Neutrophil (primary cell): ENCODE measurements at regions not wholly inside any gene's neighbourhood (a gene's known extent, or its start where the extent isn't known, plus 50 kb on each side); places are given as distances from the start of the nearest gene placed in this dataset.

ENCODE experiments used
- H3K27ac ChIP-seq: fragments of 200-600 bp; sonication (generic); 2 replicates; pipeline ENCODE4 v1.5.1; 2016; ENCODE audit warnings: mild to moderate bottlenecking, moderate library complexity
- H3K27me3 ChIP-seq: fragments of 200-600 bp; sonication (generic); 2 replicates; pipeline ENCODE4 v1.6.0; 2016; ENCODE audit warnings: mild to moderate bottlenecking
- H3K36me3 ChIP-seq: fragments of 200-600 bp; sonication (generic); 2 replicates; pipeline ENCODE4 v1.5.1; 2017
- H3K4me1 ChIP-seq, 2 experiments: fragments of 200-600 bp in 1 of 2; sonication (generic) in 1 of 2; 1 replicate in 1 of 2; 2 replicates in 1 of 2; pipeline versions ENCODE4 v1.5.1 to v1.6.1; 2013 to 2016; ENCODE audit warnings: low read depth in 1 of 2, low read length in 1 of 2, mild to moderate bottlenecking in 1 of 2, moderate library complexity in 1 of 2; ENCODE audit not compliant: control insufficient read depth in 1 of 2, insufficient read depth in 1 of 2
- H3K4me3 ChIP-seq, 2 experiments: fragments of 200-600 bp in 1 of 2; sonication (generic) in 1 of 2; 1 replicate in 1 of 2; 2 replicates in 1 of 2; pipeline ENCODE4 v1.5.1; 2013 to 2016; ENCODE audit warnings: low read depth in 1 of 2, low read length in 1 of 2, mild to moderate bottlenecking in 1 of 2, moderate library complexity in 1 of 2
- H3K9me3 ChIP-seq: fragments of 200-600 bp; sonication (generic); 2 replicates; pipeline ENCODE4 v1.5.1; 2016
- TF ChIP-seq, protein P1 (sequence below): fragments of 200-600 bp; sonication (generic); IDR thresholded peaks from 2 replicates; pipeline ENCODE4 v1.5.1; 2016; ENCODE audit warnings: antibody characterized with exemption

DNA sequence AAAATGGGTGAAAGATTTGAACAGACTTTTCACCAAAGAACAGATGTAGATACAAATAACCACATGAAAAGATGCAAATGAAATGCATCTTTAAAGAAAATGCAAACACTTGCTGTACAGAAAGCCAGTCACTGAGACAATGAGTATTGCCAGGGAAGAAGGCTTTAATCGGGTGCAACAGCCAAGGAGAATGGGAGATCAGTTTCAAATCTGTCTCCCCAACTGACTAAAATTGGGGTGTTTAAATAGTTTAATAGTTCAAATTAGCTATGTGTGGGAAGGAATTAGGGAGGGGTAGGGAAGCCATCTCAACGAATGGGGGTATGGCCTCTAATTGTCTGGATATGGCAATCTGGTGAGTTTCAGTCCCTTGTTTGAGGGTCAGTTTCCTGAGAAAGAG lies 295.4 kb downstream of the PTTG2 start:
- Histone ChIP-seq H3K4me1 (no peaks in the 10 kb centered on the region), H3K27me3 (no peaks in the 10 kb centered on the region), H3K9me3 (peaks cover 5% of the 10 kb centered on the region), H3K27ac (no peak overlapping the region), H3K4me3 (no peak overlapping the region), H3K36me3 (no peaks in the 10 kb centered on the region)
- TF ChIP-seq, protein P1, sequence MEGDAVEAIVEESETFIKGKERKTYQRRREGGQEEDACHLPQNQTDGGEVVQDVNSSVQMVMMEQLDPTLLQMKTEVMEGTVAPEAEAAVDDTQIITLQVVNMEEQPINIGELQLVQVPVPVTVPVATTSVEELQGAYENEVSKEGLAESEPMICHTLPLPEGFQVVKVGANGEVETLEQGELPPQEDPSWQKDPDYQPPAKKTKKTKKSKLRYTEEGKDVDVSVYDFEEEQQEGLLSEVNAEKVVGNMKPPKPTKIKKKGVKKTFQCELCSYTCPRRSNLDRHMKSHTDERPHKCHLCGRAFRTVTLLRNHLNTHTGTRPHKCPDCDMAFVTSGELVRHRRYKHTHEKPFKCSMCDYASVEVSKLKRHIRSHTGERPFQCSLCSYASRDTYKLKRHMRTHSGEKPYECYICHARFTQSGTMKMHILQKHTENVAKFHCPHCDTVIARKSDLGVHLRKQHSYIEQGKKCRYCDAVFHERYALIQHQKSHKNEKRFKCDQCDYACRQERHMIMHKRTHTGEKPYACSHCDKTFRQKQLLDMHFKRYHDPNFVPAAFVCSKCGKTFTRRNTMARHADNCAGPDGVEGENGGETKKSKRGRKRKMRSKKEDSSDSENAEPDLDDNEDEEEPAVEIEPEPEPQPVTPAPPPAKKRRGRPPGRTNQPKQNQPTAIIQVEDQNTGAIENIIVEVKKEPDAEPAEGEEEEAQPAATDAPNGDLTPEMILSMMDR, result no peak

DNA sequence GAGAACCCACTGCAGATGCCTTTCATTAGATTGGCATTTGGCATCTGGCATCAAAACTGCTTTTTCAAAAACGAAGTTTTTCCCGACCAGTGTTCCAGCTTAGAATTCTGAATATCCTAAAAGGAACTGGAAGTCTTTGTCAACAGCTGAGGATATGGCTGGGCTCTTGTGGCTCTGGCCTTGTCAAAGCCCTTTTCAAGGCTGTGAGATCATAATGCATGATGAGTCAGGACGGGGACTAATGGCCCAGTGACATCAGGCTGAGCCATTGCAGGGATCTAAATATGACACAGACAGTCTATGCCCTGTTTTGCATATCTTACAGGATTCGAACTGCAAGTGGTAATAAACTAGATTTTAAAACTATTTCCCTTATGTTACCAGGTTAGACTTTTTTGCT lies 306.4 kb downstream of the PTTG2 start:
- Histone ChIP-seq H3K9me3 (no peaks in the 10 kb centered on the region), H3K36me3 (no peaks in the 10 kb centered on the region), H3K4me3 (no peak overlapping the region), H3K4me1 (no peaks in the 10 kb centered on the region), H3K27me3 (no peaks in the 10 kb centered on the region), H3K27ac (no peak overlapping the region)
- TF ChIP-seq, protein P1, result no peak

DNA sequence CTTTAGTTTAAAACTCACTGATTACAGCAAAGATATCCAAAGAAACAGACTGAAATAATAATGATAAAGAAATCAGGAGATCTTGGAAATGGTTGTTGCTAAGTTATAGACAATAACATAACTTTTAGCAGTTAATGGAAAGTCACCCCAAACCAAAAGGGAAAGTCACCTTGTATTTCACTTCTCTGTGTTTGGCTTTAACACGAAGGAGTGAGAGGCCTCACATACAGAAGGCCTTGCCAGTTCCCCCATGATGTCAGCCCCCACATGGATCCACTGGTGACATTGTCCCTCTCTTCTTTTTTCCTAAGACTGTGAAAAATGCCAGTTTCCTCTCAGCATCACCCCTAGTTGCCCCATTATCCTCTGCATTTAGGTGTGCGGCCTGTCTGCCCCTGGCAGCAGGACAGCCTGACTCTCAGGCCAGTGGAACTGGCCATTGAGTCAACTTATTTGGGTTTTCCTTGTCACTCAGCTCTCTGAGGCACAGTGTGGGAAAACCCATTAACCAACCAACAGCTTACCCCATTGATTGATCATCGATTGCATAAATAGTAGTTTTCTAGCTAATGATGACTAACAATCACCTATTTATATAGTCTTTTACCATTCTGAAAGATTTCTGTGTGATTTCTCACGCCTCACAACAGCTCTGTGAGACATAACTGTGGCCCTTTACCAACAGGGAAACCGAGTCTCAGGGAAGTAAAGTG lies 308.1 kb downstream of the PTTG2 start:
- no peaks in the 10 kb centered on the region for H3K4me1 ChIP-seq
- H3K27me3 ChIP-seq, result no peaks in the 10 kb centered on the region
- H3K36me3 ChIP-seq, result no peaks in the 10 kb centered on the region
- TF ChIP-seq, protein P1, result no peak
- H3K27ac ChIP-seq, result no peak overlapping the region
- no peak overlapping the region for H3K4me3 ChIP-seq
- H3K9me3 ChIP-seq, result no peaks in the 10 kb centered on the region

DNA sequence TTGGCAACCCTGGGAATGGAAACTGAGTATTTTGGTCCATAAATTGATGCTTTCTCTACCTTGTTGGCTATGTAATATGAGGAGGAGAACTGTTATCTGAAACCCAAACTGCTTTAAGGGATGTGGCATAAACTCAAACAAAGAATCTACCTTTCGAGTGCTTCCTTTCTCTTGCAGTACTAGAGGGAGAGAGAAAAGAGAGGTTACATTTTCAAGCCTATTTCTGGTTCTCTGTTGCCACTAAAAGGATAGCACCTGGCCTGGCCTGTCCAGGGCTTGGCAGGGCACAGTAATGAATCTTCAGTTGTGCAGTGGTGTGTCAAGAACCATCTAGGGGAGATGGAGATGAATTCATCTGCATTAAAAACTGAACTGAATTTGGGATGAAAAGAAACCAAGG lies 308.6 kb downstream of the PTTG2 start:
- H3K36me3 ChIP-seq, result no peaks in the 10 kb centered on the region
- H3K4me1 ChIP-seq, result no peaks in the 10 kb centered on the region
- H3K9me3 ChIP-seq, result no peaks in the 10 kb centered on the region
- H3K27me3 ChIP-seq, result no peaks in the 10 kb centered on the region
- H3K27ac ChIP-seq, result no peak overlapping the region
- TF ChIP-seq, protein P1, result no peak
- H3K4me3 ChIP-seq, result no peak overlapping the region

DNA sequence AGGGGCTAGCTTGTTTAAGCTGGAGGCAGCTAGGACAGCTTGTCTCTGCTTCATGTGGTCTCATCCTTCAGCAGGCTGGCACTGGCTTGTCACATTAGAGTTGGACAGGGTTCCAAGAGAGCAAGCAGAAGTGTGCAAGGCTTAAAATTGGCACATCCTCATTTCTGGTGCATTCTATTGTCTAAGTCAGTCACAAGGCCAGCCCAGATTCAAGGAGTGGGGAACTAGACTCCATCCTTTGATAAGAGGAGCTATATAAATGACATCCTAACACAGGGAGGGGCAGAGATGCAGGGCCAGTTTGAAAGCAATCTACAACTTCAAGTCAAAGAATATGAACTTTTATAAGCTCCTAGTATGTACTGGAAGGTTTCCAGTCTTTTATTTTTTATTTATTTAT lies 313.2 kb downstream of the PTTG2 start:
- Histone ChIP-seq H3K9me3 (no peaks in the 10 kb centered on the region), H3K4me1 (no peaks in the 10 kb centered on the region), H3K27me3 (no peaks in the 10 kb centered on the region), H3K4me3 (no peak overlapping the region), H3K27ac (no peak overlapping the region), H3K36me3 (no peaks in the 10 kb centered on the region)
- TF ChIP-seq, protein P1, result no peak
